HepG2 (cell line): ENCODE measurements at regions not wholly inside any gene's neighbourhood (a gene's known extent, or its start where the extent isn't known, plus 50 kb on each side); places are given as distances from the start of the nearest gene placed in this dataset.

ENCODE experiments used
- ATAC-seq: fragments of 200-7000 bp; cut with Tn5 transposase; 3 replicates; pipeline ENCODE4 v1.9.1; 2020; ENCODE audit warnings: mild to moderate bottlenecking, moderate library complexity
- BruUV-seq: library from RNA; stranded (reverse); fragments of 400-500 nt; replicated peaks from 2 replicates; lab custom pipeline; 2021; lab: Mats Ljungman, UMichigan
- CTCF ChIA-PET: fragments of 300-600 bp; formaldehyde crosslinking; extraction: SDS; loops from one replicate; lab custom pipeline; 2021; ENCODE audit warnings: low total read pairs, inconsistent platforms, low intra/inter-chr PET ratio; lab: Yijun Ruan, JAX
- POLR2A ChIA-PET: fragments of 350-600 bp; sonication (Branson Sonifier 250); formaldehyde crosslinking; loops from one replicate; lab custom pipeline; 2020; ENCODE audit warnings: antibody characterized with exemption, inconsistent platforms; lab: Yijun Ruan, JAX
- DNase-seq: peaks from one replicate; pipeline ENCODE4 v3.0.0-alpha.2; 2015; ENCODE audit warnings: low spot score
- FAIRE-seq: peaks from 3 replicates; lab custom pipeline; 2011; peaks lifted over from hg19 to GRCh38; lab: Jason Lieb, UNC
- H2AFZ ChIP-seq: one replicate; pipeline ENCODE4 v1.6.1; 2011; ENCODE audit warnings: low read length, inconsistent platforms
- H3K27ac ChIP-seq: fragments of 300-600 bp; 3 replicates; pipeline ENCODE4 v1.8.0; 2011; ENCODE audit warnings: mixed run types, mild to moderate bottlenecking, mixed read lengths, low read length, inconsistent platforms; ENCODE audit not compliant: insufficient read depth; ENCODE audit errors: extremely low read length
- H3K27me3 ChIP-seq, 2 experiments: fragments of 200-600 bp in 1 of 2; 2 replicates in 1 of 2; 3 replicates in 1 of 2; pipeline versions ENCODE4 v1.6.0 to v1.8.0; 2011; ENCODE audit warnings: low read length in 2 of 2, mild to moderate bottlenecking in 2 of 2, moderate library complexity in 2 of 2, inconsistent platforms in 1 of 2; ENCODE audit not compliant: insufficient read depth in 2 of 2, control insufficient read depth in 1 of 2
- H3K36me3 ChIP-seq, 2 experiments: fragments of 200-600 bp in 1 of 2; replicated peaks in 1 of 2; 2 replicates in 1 of 2; 3 replicates in 1 of 2; pipeline versions ENCODE4 v1.5.1 to v1.8.0; 2011; ENCODE audit warnings: low read length in 2 of 2, inconsistent platforms in 1 of 2; ENCODE audit not compliant: insufficient read depth in 2 of 2, control insufficient read depth in 1 of 2
- H3K4me1 ChIP-seq: 2 replicates; pipeline ENCODE4 v1.5.1; 2012; ENCODE audit warnings: low read length, inconsistent platforms; ENCODE audit not compliant: insufficient read depth
- H3K4me2 ChIP-seq: 2 replicates; pipeline ENCODE4 v1.6.0; 2011; ENCODE audit warnings: low read depth, low read length, inconsistent platforms
- H3K4me3 ChIP-seq, 3 experiments: fragments of 200-600 bp in 1 of 3; sonication (generic), shearing (Covaris generic) in 1 of 3; replicated peaks in 1 of 3; 2 replicates each; pipeline ENCODE4 v1.5.1; 2011 to 2016; ENCODE audit warnings: low read length in 3 of 3, inconsistent platforms in 2 of 3, low read depth in 2 of 3, mild to moderate bottlenecking in 2 of 3, control low read depth in 1 of 3, mixed read lengths in 1 of 3; ENCODE audit not compliant: insufficient read depth in 1 of 3
- H3K79me2 ChIP-seq: one replicate; pipeline ENCODE4 v1.6.1; 2011; ENCODE audit warnings: low read length, inconsistent platforms; ENCODE audit not compliant: insufficient read depth
- H3K9ac ChIP-seq: 2 replicates; pipeline ENCODE4 v1.6.0; 2011; ENCODE audit warnings: mild to moderate bottlenecking, low read depth, low read length, inconsistent platforms; ENCODE audit not compliant: insufficient read depth
- H3K9me3 ChIP-seq: 2 replicates; pipeline ENCODE4 v1.5.1; 2012; ENCODE audit warnings: mild to moderate bottlenecking, low read length
- H4K20me1 ChIP-seq: 2 replicates; pipeline ENCODE4 v1.6.0; 2011; ENCODE audit warnings: inconsistent platforms, mild to moderate bottlenecking, low read length, moderate library complexity; ENCODE audit not compliant: insufficient read depth
- GLI4 ChIP-seq: sonication (generic); formaldehyde crosslinking; IDR thresholded peaks from 2 replicates; pipeline ENCODE4 v1.5.1; 2020; ENCODE audit warnings: missing genetic modification reagents, mild to moderate bottlenecking, moderate library complexity, borderline replicate concordance
- IKZF1 ChIP-seq: fragments of 450-650 bp; IDR thresholded peaks from 2 replicates; pipeline ENCODE4 v1.7.1; 2016
- KDM4B ChIP-seq: sonication (generic); formaldehyde crosslinking; IDR thresholded peaks from 2 replicates; pipeline ENCODE4 v1.4.0; 2020; ENCODE audit warnings: missing genetic modification reagents
- MAFK ChIP-seq, 2 experiments: IDR thresholded peaks in 1 of 2; conservative IDR thresholded peaks in 1 of 2; 2 replicates each; pipeline ENCODE4 v1.6.1; 2011; ENCODE audit warnings: improper control_type of control experiment in 2 of 2, low read length in 2 of 2
- MXD4 ChIP-seq: IDR thresholded peaks from 2 replicates; pipeline ENCODE4 v1.6.1; 2016; ENCODE audit warnings: mild to moderate bottlenecking, missing biosample characterization, missing genetic modification reagents
- RXRA ChIP-seq: sonication (generic); formaldehyde crosslinking; IDR thresholded peaks from 2 replicates; pipeline ENCODE4 v1.5.1; 2020; ENCODE audit warnings: missing genetic modification reagents
- SPEN ChIP-seq: sonication (generic); formaldehyde crosslinking; IDR thresholded peaks from 2 replicates; pipeline ENCODE4 v1.5.1; 2020; ENCODE audit warnings: low read depth, mild to moderate bottlenecking, missing genetic modification reagents
- ZFP41 ChIP-seq: sonication (generic); formaldehyde crosslinking; IDR thresholded peaks from 2 replicates; pipeline ENCODE4 v1.4.0; 2020; ENCODE audit warnings: mild to moderate bottlenecking, missing genetic modification reagents, borderline replicate concordance
- ZNF234 ChIP-seq: sonication (generic); formaldehyde crosslinking; conservative IDR thresholded peaks from 2 replicates; pipeline ENCODE4 v1.5.1; 2020; ENCODE audit warnings: mild to moderate bottlenecking, missing genetic modification reagents
- WGBS: methylation state at CpG from one replicate; pipeline ENCODE4 v1.1.6; 2017; ENCODE audit warnings: low lambda C conversion rate; 5-methylcytosine and 5-hydroxymethylcytosine counted together
- in situ Hi-C: cut with HindIII; loops from 2 replicates; pipeline ENCODE4 v1.10.0; 2017; ENCODE audit warnings: low pct_unique_long_range_greater_than_20kb; ENCODE audit not compliant: extremely low pct_ligation_motif_present
- intact Hi-C: fragments of 100-400 bp; cut with micrococcal nuclease; formaldehyde crosslinking; loops from one replicate; pipeline ENCODE4 v1.10.0; 2022; ENCODE audit not compliant: unreplicated experiment
- TF ChIP-seq, protein P1 (sequence below): sonication (generic); formaldehyde crosslinking; IDR thresholded peaks from 2 replicates; pipeline ENCODE4 v1.8.0; 2022; ENCODE audit warnings: mild to moderate bottlenecking, missing genetic modification reagents, moderate library complexity
- TF ChIP-seq, protein P2 (sequence below): sonication (generic); formaldehyde crosslinking; IDR thresholded peaks from 2 replicates; pipeline ENCODE4 v1.8.0; 2022; ENCODE audit warnings: missing genetic modification reagents, mild to moderate bottlenecking, inconsistent platforms, borderline replicate concordance

DNA sequence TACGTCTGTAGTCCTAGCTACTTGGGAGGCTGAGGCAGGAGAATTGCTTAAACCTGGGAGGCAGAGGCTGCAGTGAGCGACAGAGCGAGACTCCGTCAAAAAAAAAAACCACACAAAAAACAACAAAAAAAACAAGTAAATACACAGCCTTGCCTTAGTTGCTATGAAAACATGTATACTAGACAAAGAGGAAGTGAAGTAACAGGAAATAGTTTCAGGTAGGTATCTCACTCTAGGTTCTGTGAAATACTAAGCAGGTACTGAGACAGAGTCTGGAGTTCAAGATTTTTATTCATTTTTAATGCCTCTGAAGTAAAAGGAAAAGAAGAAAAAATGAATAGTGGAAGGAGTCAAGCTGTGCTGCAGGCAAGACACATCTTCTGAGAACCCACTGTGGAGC lies 687.9 kb upstream of the RGMB start:
- no peak for FAIRE-seq
- 84% methylated on average over 4 of the region's 4 CpGs for WGBS
- Histone ChIP-seq H3K79me2 (no peaks in the 10 kb centered on the region), H3K27ac (no peak overlapping the region), H3K9me3 (no peaks in the 10 kb centered on the region), H3K36me3 (no peaks in the 10 kb centered on the region), H2AFZ (no peak overlapping the region), H3K9ac (no peak overlapping the region), H4K20me1 (no peaks in the 10 kb centered on the region), H3K4me3 (no peak overlapping the region), H3K4me2 (no peak overlapping the region), H3K27me3 (no peaks in the 10 kb centered on the region), H3K4me1 (no peaks in the 10 kb centered on the region)
- no TSS peak for BruUV-seq
- intact Hi-C loops, result no loop called here
- DNase-seq, result no peak
- no peak for ATAC-seq
- CTCF ChIA-PET, result no interaction called here
- POLR2A ChIA-PET, result no interaction called here
- in situ Hi-C loops, result no loop called here
- TF ChIP-seq MXD4 (no peak), SPEN (CRISPR knock-in tag) (no peak), ZNF234 (CRISPR knock-in tag) (no peak), ZFP41 (CRISPR knock-in tag) (no peak), KDM4B (CRISPR knock-in tag) (no peak), IKZF1 (no peak), RXRA (CRISPR knock-in tag) (no peak), GLI4 (no peak), MAFK (conservative IDR thresholded peaks at IDR 0.05 in 1 of 2, IDR thresholded peaks at IDR 0.05 in 1 of 2; ENCODE audit: low read length in 2 of 2) (no peak)
- TF ChIP-seq, protein P1, sequence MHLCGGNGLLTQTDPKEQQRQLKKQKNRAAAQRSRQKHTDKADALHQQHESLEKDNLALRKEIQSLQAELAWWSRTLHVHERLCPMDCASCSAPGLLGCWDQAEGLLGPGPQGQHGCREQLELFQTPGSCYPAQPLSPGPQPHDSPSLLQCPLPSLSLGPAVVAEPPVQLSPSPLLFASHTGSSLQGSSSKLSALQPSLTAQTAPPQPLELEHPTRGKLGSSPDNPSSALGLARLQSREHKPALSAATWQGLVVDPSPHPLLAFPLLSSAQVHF, result no peak
- TF ChIP-seq, protein P2, sequence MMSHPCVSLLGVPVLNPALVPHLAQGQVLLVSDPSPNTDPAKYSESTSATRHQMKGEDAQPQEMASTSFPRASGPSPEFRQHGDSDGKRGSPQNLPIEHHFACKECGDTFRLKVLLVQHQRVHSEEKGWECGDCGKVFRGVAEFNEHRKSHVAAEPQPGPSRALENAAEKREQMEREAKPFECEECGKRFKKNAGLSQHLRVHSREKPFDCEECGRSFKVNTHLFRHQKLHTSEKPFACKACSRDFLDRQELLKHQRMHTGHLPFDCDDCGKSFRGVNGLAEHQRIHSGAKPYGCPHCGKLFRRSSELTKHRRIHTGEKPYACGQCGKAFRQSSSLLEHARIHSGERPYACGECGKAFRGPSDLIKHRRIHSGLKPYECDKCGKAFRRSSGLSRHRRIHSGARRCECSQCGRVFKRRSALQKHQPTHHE (CRISPR knock-in tag), result no peak
